ENCODE measurements at regions not wholly inside any gene's neighbourhood (a gene's known extent, or its start where the extent isn't known, plus 50 kb on each side); places are given as distances from the start of the nearest gene placed in this dataset.

GRCh38 chr2:49582946-49583345 lies 428.6 kb upstream of the FSHR start:
- FAIRE-seq: no peak
- DNase-seq (ENCODE audit: insufficient read length, low spot score): no peak
- no peak for TF ChIP-seq POLR2A (IDR thresholded peaks at IDR 0.05; ENCODE audit: low read depth, low read length)

- FAIRE-seq: no peak
- no peak for TF ChIP-seq POLR2A (IDR thresholded peaks at IDR 0.05; ENCODE audit: low read depth, low read length)
- DNase-seq (ENCODE audit: insufficient read length, low spot score): no peak
Observed at GRCh38 chr2:49577041-49577440, 422.7 kb upstream of the FSHR start.

DNA sequence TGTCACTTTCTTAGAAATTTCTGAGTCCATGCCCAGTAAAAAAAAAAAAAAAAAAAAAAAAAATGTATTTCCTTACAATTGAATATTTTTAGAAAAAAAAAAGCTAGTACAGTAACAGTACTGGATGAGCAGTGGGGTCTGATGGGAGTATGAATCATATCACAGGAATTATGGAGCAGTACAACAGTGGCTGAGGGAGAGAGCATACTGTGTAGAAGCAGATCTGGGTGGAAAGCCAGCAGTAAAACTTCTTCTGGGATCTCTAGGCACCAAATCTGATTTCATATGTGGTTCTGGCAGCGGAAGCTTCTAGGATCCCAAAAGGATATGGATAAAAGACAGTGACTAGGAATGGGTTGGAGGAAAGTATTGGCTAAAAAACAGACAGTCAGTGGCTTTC lies 414.9 kb upstream of the FSHR start:
- DNase-seq (ENCODE audit: insufficient read length, low spot score) (no peak), FAIRE-seq (no peak)
- no peak for TF ChIP-seq POLR2A (IDR thresholded peaks at IDR 0.05; ENCODE audit: low read depth, low read length)

DNA sequence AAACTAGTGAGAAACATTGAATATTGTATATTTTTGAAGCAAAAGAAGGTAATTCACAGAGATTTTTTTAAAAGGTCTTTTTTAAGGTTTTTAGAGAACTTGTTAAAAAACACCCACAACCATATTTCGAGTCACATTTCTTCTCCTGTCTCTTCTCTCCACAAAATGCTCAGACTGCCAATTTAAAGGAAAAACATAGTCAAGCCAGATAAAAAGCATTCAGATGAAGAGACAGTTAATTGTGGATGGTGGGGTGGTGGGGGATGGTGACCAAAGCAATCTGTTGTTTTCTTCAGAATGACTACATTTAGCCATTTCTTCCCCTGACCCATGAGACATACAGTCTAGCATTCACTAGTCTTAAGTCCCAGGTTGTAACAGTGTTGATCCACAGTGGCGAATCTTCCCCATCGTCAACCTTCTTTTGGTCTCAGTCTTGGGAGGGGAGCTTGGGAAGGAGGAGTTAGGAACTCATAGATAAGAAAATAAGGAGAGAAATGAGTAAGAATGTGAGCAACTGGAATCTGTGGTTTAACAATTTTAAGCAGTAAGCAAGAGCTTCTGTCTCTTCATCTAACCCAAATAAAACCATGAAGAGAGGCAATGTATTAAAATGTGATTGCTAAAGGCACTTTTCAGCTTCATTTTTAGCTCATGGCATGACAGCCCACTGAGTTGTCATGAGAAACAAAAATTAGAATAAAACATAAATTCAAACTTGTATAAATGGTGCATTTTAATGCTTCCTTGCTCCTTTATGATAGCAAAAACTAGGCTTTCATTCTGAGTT lies 413.7 kb upstream of the FSHR start:
- no peak for TF ChIP-seq POLR2A (IDR thresholded peaks at IDR 0.05; ENCODE audit: low read depth, low read length)
- FAIRE-seq: no peak
- no peak for DNase-seq (ENCODE audit: insufficient read length, low spot score)

- no peak for DNase-seq (ENCODE audit: insufficient read length, low spot score)
- no peak for FAIRE-seq
- TF ChIP-seq POLR2A (IDR thresholded peaks at IDR 0.05; ENCODE audit: low read depth, low read length): no peak
Observed at GRCh38 chr2:49567021-49567420, 412.7 kb upstream of the FSHR start.

GRCh38 chr2:49553658-49554057 lies 399.3 kb upstream of the FSHR start:
- TF ChIP-seq POLR2A (IDR thresholded peaks at IDR 0.05; ENCODE audit: low read depth, low read length): no peak
- FAIRE-seq (no peak), DNase-seq (ENCODE audit: insufficient read length, low spot score) (no peak)

DNA sequence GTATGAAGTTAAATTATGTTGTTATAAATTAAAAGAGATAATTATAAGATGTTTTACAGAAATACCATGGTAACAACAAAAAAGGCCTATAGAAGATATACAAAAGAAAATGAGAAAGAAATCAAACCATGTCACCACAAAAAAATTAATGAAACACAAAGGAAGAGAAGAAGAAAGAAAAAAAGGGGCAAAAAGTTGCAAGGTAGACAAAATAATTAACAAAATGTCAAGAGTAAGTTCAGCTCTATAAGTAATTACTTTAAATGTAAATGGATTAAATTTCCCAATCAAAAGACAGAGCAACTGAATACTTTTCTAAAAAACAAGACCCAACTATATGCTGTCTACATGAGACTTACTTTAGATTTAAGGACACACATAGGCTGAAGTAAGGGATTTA lies 378.4 kb upstream of the FSHR start:
- DNase-seq (ENCODE audit: insufficient read length, low spot score) (no peak), FAIRE-seq (no peak)
- no peak for TF ChIP-seq POLR2A (IDR thresholded peaks at IDR 0.05; ENCODE audit: low read depth, low read length)

DNA sequence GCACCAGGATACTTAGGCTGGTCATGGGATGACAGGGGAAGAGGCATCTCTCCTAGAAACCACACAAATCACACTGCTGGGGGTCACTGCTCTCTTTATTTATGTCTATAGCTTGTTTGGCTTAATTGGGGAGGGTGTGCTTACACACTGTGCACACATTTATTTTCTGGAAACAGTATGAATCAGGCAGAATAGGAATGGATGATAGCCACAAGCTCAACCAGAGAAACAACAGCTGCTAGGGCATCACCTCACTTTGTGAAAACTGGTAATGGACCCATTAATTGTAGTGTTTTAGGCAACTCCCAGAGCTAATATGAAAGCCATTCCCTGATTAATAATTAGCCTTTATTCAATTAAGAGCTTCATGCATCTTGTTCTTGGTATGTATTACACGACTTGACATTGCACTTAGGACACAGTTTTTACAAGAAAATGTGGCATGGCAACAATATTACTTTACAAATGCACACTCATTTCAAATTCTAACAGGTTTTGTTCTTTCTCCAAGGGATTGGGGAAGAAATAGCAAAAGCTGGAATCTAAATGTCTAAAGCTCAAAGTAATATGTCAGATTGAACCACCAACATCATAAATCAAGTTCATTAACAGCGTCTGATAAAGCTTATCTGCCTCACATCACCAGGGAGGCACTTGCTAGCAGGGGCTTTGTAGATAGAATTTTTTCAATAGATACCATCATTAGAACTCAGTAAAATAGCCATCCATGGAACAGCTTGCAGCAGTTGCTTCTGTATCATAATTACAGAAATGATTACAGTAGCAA lies 361.9 kb upstream of the FSHR start:
- TF ChIP-seq POLR2A (IDR thresholded peaks at IDR 0.05; ENCODE audit: low read depth, low read length): no peak
- FAIRE-seq: no peak

GRCh38 chr2:49514201-49514600 lies 359.9 kb upstream of the FSHR start:
- no peak for TF ChIP-seq POLR2A (IDR thresholded peaks at IDR 0.05; ENCODE audit: low read depth, low read length)
- no peak for FAIRE-seq
- no peak for DNase-seq (ENCODE audit: insufficient read length, low spot score)

More for the DNA sequence above, 361.9 kb upstream of the FSHR start:
- no peak for DNase-seq (ENCODE audit: insufficient read length, low spot score)

DNA sequence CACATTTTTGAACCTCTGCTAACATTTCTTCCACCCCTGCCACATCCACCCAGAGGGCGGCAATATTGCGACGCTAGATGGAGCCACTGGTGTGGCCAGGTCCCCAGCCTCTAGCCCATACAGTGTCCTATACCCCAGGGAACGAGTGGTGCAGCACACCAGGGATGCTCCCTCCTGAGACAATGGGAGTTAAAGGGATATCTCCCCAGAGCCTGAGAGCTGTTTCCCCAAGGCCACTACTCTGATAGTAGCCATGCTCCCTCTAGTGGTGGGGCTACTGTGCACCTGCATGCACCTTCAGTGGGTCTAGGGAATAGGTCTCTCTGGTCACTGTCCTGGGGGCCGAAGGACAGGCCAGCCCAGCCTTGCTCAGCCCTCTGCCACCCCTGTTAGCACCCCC lies 336.4 kb upstream of the FSHR start:
- peak; percentile 4 for DNase-seq (ENCODE audit: insufficient read length, low spot score)
- no peak for FAIRE-seq
- no peak for TF ChIP-seq POLR2A (IDR thresholded peaks at IDR 0.05; ENCODE audit: low read depth, low read length)

GRCh38 chr2:49487139-49487538 lies 332.8 kb upstream of the FSHR start:
- DNase-seq (ENCODE audit: insufficient read length, low spot score): no peak

GRCh38 chr2:49480520-49480919 lies 326.2 kb upstream of the FSHR start:
- FAIRE-seq (no peak), DNase-seq (ENCODE audit: insufficient read length, low spot score) (no peak)
- no peak for TF ChIP-seq POLR2A (IDR thresholded peaks at IDR 0.05; ENCODE audit: low read depth, low read length)

More at GRCh38 chr2:49487139-49487538, 332.8 kb upstream of the FSHR start:
- FAIRE-seq: no peak
- no peak for TF ChIP-seq POLR2A (IDR thresholded peaks at IDR 0.05; ENCODE audit: low read depth, low read length)

DNA sequence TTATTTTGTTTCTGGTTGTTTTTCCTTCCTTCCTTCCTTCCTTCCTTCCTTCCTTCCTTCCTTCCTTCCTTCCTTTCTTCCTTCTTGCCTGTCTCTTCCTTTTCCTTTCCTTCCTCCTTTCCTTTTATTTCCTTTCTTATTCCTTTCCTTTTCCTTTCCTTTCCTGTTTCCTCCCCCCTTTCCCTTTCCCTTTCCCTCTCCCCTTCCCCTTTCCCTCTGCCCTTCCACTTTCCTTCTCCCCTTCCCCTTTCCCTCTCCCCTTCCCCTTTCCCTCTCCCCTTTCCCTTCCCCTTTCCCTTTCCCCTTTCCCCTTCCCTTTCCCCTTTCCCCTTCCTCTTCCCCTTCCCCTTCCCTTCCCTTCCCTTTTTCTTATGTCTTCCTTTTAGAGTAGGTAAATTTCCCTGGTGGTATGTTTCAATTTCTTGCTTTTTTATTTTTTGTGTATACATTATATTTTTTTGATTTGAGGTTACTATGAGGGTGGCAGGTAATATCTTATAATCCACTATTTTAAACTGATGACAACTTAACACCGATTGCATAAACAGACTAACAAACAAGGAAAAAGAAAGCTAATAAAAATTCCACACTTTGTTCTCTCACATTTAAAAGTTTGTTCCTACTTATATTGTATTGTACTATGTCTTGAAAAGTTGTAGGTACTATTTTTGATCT lies 311.0 kb upstream of the FSHR start:
- no peak for TF ChIP-seq POLR2A (IDR thresholded peaks at IDR 0.05; ENCODE audit: low read depth, low read length)
- DNase-seq (ENCODE audit: insufficient read length, low spot score) (no peak), FAIRE-seq (no peak)

DNA sequence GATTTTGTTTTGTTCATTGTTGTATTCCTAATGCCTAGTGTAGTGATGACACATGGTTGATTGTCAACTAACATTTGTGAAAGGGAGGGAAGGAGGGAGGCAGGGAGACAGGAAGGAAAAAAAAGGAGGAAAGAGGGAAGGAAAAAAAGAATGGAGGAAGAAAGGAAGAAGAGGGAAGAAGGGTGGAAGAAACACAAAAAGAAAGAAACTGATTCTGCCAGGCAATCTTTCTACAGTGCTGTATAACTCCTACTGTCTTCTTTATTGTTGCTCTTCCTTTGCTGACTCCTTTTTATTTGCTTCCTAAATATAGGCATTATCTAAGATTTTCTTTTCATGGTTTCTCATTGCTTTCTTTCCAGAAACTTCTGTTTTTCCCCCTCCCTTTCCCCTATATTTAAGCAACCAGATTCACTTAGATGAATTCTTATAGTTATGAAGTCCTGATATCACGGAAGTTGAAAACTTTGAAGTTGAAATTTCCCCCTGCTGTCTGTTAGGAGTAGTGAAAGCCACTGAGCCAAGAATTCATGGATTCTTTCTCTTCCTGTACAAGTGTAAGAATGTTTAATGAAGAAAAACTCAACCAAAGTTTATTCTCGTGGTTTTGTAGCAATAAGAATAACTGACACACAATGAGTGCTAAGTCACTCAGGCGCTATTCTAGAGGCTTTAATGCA lies 305.1 kb upstream of the FSHR start:
- FAIRE-seq (no peak), DNase-seq (ENCODE audit: insufficient read length, low spot score) (no peak)

More for the DNA sequence above, 305.1 kb upstream of the FSHR start:
- TF ChIP-seq POLR2A (IDR thresholded peaks at IDR 0.05; ENCODE audit: low read depth, low read length): no peak

All from H54 (cell line).